Gastrocnemius medialis (tissue), 4 donors: ENCODE measurements at regions not wholly inside any gene's neighbourhood (a gene's known extent, or its start where the extent isn't known, plus 50 kb on each side); places are given as distances from the start of the nearest gene placed in this dataset.
"Not testable (repeated sequence)": the region's sequence is repeated elsewhere in the genome, so short reads cannot be mapped to it uniquely, and the experiment has no call there.

Experiments
- ATAC-seq, 2 donors: fragments of 150-250 bp; one replicate each; pipeline ENCODE4 v1.9.1; 2016
- DNase-seq, 2 donors: peaks; one replicate each; pipeline ENCODE4 v3.0.0-alpha.2; 2019
- H3K27ac ChIP-seq, 4 donors: fragments of 200-600 bp; sonication (generic); 1 replicate in 1 of 4; 2 replicates in 3 of 4; pipeline ENCODE4 v1.5.1; 2016 to 2018; ENCODE audit warnings: mild to moderate bottlenecking in 2 of 4, moderate library complexity in 1 of 4
- H3K27me3 ChIP-seq, 3 donors: fragments of 200-600 bp; sonication (generic) in 2 of 3; 1 replicate in 1 of 3; 2 replicates in 2 of 3; pipeline versions ENCODE4 v1.5.1 to v1.6.0; 2016 to 2019; ENCODE audit warnings: mild to moderate bottlenecking in 1 of 3, moderate library complexity in 1 of 3
- H3K36me3 ChIP-seq, 2 donors: fragments of 200-600 bp; sonication (generic) in 1 of 2; one replicate each; pipeline ENCODE4 v1.5.1; 2017 to 2018
- H3K4me1 ChIP-seq, 2 donors: fragments of 200-600 bp; sonication (generic) in 1 of 2; one replicate each; pipeline ENCODE4 v1.5.1; 2016 to 2017; ENCODE audit warnings: mild to moderate bottlenecking in 2 of 2
- H3K4me3 ChIP-seq, 4 donors: fragments of 200-600 bp; sonication (generic) in 3 of 4; 1 replicate in 1 of 4; 2 replicates in 3 of 4; pipeline ENCODE4 v1.5.1; 2016 to 2019; ENCODE audit warnings: mild to moderate bottlenecking in 2 of 4
- H3K9me3 ChIP-seq, 3 donors: fragments of 200-600 bp; sonication (generic) in 2 of 3; 1 replicate in 1 of 3; 2 replicates in 2 of 3; pipeline ENCODE4 v1.5.1; 2016 to 2019
- POLR2A ChIP-seq, 2 donors: fragments of 450-650 bp; IDR thresholded peaks; one replicate each; pipeline ENCODE4 v1.6.1; 2017; ENCODE audit warnings: antibody characterized with exemption in 2 of 2, mild to moderate bottlenecking in 2 of 2, moderate library complexity in 2 of 2
- in situ Hi-C, 4 donors: fragments of 200-750 bp; cut with MboI; loops; one replicate each; pipeline versions ENCODE4 v1.15.0 to v1.8.0; 2017; ENCODE audit warnings: low sequenced_read_pairs in 4 of 4
- intact Hi-C: fragments of 100-400 bp; cut with DNase I; formaldehyde crosslinking; loops from one replicate; pipeline ENCODE4 v1.15.1; 2023; ENCODE audit warnings: low total_unique reads
- TF ChIP-seq, protein P1 (sequence below), 5 experiments: fragments of 450-650 bp in 3 of 5; fragments of 200-600 bp in 2 of 5; sonication (generic) in 2 of 5; IDR thresholded peaks in 4 of 5; conservative IDR thresholded peaks in 1 of 5; 1 replicate in 4 of 5; 2 replicates in 1 of 5; pipeline ENCODE4 v1.5.1; 2016 to 2019; ENCODE audit warnings: antibody characterized with exemption in 5 of 5, mild to moderate bottlenecking in 3 of 5, moderate library complexity in 3 of 5

DNA sequence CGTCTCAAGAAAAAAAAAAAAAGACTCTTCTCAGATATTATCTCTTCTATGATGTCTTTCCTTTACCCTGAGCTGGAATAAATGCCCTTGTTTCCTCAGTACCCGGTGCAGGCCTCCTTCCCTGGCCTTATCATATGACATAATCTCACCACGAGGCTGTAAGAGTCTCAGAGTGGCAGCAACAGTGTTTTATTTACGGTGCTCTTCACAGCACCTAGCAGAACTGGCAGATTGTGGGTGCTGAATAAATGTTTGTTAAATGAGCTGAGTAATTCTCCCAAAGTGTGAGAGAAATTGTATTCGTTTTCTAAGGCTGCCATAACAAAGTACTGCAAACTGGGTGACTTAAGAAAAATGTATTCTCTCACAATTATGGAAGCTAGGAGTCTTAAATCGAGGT is 82.8 kb upstream of the CD28 start:
- Histone ChIP-seq H3K27me3 (no peaks in the 10 kb centered on the region), H3K4me3 (no peak overlapping the region), H3K4me1 (no peaks in the 10 kb centered on the region), H3K27ac (no peak overlapping the region), H3K36me3 (no peaks in the 10 kb centered on the region), H3K9me3 (no peaks in the 10 kb centered on the region)
- in situ Hi-C loops = no loop called here
- intact Hi-C loops = no loop called here
- DNase-seq = no peak
- no peak for TF ChIP-seq POLR2A (IDR thresholded peaks at IDR 0.05)
- TF ChIP-seq, protein P1, sequence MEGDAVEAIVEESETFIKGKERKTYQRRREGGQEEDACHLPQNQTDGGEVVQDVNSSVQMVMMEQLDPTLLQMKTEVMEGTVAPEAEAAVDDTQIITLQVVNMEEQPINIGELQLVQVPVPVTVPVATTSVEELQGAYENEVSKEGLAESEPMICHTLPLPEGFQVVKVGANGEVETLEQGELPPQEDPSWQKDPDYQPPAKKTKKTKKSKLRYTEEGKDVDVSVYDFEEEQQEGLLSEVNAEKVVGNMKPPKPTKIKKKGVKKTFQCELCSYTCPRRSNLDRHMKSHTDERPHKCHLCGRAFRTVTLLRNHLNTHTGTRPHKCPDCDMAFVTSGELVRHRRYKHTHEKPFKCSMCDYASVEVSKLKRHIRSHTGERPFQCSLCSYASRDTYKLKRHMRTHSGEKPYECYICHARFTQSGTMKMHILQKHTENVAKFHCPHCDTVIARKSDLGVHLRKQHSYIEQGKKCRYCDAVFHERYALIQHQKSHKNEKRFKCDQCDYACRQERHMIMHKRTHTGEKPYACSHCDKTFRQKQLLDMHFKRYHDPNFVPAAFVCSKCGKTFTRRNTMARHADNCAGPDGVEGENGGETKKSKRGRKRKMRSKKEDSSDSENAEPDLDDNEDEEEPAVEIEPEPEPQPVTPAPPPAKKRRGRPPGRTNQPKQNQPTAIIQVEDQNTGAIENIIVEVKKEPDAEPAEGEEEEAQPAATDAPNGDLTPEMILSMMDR (IDR thresholded peaks at IDR 0.05 in 4 of 5, conservative IDR thresholded peaks at IDR 0.05 in 1 of 5) = no peak
- no peak for ATAC-seq

- H3K4me3 ChIP-seq = no peak overlapping the region
- H3K36me3 ChIP-seq = no peaks in the 10 kb centered on the region
- in situ Hi-C loops = no loop called here
- no peaks in the 10 kb centered on the region for H3K9me3 ChIP-seq
- no peaks in the 10 kb centered on the region for H3K4me1 ChIP-seq
- intact Hi-C loops = no loop called here
- H3K27ac ChIP-seq = no peak overlapping the region
- ATAC-seq (no peak), DNase-seq (no peak)
- TF ChIP-seq, protein P1 (IDR thresholded peaks at IDR 0.05 in 4 of 5, conservative IDR thresholded peaks at IDR 0.05 in 1 of 5) = no peak
- no peak for TF ChIP-seq POLR2A (IDR thresholded peaks at IDR 0.05)
- H3K27me3 ChIP-seq = no peaks in the 10 kb centered on the region
These were observed 80.7 kb upstream of the CD28 start for GRCh38 chr2:203625701-203626100.

GRCh38 chr2:203626247-203626646 is 80.2 kb upstream of the CD28 start:
- DNase-seq, H3K4me1 ChIP-seq, H3K9me3 ChIP-seq, ATAC-seq, H3K27ac ChIP-seq, H3K4me3 ChIP-seq, in situ Hi-C loops, H3K27me3 ChIP-seq, H3K36me3 ChIP-seq, intact Hi-C loops: not testable (repeated sequence)

DNA sequence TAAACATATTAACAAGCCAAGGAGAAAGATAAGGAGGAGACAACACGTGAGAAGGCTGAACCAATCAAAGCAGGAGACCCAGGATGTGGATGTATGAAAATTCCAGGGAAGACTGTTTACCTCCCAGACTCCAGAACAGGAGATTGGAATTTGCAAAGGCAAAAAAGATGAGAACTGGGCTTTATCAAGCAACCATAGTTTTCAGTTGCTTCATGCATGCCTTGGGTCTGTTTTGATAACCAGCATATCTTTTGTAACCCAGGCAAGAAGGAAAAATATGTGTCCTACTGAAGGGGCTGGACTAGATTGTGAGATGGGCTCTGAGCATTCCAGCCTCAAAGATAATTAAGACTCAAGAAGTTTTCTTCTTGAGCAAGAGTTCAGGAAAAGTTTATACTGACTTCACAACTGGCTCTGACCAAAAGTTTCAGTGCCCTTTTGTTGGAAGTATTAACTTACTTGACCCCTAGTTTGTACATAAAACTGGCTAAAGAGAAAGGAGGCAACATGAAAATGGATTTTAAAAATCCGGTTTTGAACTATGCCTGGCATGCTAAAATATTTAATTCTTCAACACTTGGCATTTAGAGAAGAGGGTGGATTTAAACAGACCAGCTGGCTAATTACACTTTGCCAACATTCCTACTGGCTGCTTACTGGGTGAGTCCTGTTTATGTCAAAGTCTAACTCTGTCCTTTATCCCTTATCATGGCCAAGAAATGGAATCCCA is 79.3 kb upstream of the CD28 start:
- Histone ChIP-seq H3K4me3 (no peak overlapping the region), H3K27ac (no peak overlapping the region), H3K4me1 (no peaks in the 10 kb centered on the region), H3K27me3 (no peaks in the 10 kb centered on the region), H3K36me3 (no peaks in the 10 kb centered on the region), H3K9me3 (no peaks in the 10 kb centered on the region)
- ATAC-seq = no peak
- DNase-seq = no peak
- TF ChIP-seq, protein P1 (IDR thresholded peaks at IDR 0.05 in 4 of 5, conservative IDR thresholded peaks at IDR 0.05 in 1 of 5) = no peak
- no peak for TF ChIP-seq POLR2A (IDR thresholded peaks at IDR 0.05)
- in situ Hi-C loops = no loop called here
- intact Hi-C loops = no loop called here

DNA sequence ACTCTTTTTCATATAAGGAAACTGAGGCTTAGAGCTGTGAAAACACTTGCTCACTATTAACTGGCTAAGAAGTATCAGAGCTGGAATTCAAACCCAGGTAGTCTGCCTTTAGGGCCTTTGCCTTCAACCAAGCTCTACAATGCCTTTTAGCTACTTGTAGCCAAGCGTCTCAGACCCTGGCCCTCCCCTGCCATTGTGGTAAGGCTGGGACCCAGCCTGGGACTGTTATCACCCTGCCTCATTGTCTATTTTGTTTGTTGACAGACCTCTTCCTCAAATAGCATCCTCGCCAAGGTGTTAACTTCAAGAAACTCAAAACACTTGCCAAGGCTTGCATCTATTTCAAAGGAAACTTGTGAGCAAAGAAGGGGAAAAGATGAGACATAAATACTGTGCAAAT is 76.7 kb upstream of the CD28 start:
- DNase-seq (no peak), ATAC-seq (no peak)
- Histone ChIP-seq H3K9me3 (no peaks in the 10 kb centered on the region), H3K36me3 (no peaks in the 10 kb centered on the region), H3K27ac (no peak overlapping the region), H3K4me1 (no peaks in the 10 kb centered on the region), H3K4me3 (no peak overlapping the region), H3K27me3 (no peaks in the 10 kb centered on the region)
- intact Hi-C loops = no loop called here
- in situ Hi-C loops = no loop called here
- no peak for TF ChIP-seq POLR2A (IDR thresholded peaks at IDR 0.05)
- TF ChIP-seq, protein P1 (IDR thresholded peaks at IDR 0.05 in 4 of 5, conservative IDR thresholded peaks at IDR 0.05 in 1 of 5) = no peak
